H1 (cell line): ENCODE measurements at regions not wholly inside any gene's neighbourhood (a gene's known extent, or its start where the extent isn't known, plus 50 kb on each side); places are given as distances from the start of the nearest gene placed in this dataset.

Source experiments
- CTCF ChIA-PET: fragments of 300-600 bp; sonication (Branson Sonifier 250); formaldehyde crosslinking; loops from one replicate; lab custom pipeline; 2021; ENCODE audit not compliant: partially characterized antibody; lab: Charles Lee
- POLR2A ChIA-PET: fragments of 300-600 bp; sonication (Branson Sonifier 250); formaldehyde crosslinking; loops from one replicate; lab custom pipeline; 2021; ENCODE audit warnings: inconsistent platforms; ENCODE audit not compliant: partially characterized antibody; lab: Charles Lee
- DNase-seq, 2 experiments: peaks; one replicate each; pipeline versions ENCODE4 v3.0.0 to v3.0.0-alpha.2; 2010 to 2022; ENCODE audit warnings: low spot score in 2 of 2, low read depth in 1 of 2, mixed read lengths in 1 of 2
- FAIRE-seq: peaks from 2 replicates; lab custom pipeline; 2011; peaks lifted over from hg19 to GRCh38; lab: Jason Lieb, UNC
- H2AFZ ChIP-seq: 2 replicates; pipeline ENCODE4 v1.8.1; 2012; ENCODE audit warnings: low read length, inconsistent platforms
- H2AK5ac ChIP-seq: 2 replicates; pipeline ENCODE4 v1.6.1; 2013; ENCODE audit warnings: low read depth, low read length
- H2BK120ac ChIP-seq: replicated peaks from 2 replicates; pipeline ENCODE3; 2013; ENCODE audit warnings: low read depth, low read length, inconsistent platforms
- H2BK12ac ChIP-seq: 2 replicates; pipeline ENCODE4 v1.6.1; 2013; ENCODE audit warnings: low read depth, low read length
- H2BK15ac ChIP-seq: 2 replicates; pipeline ENCODE4 v1.6.1; 2013; ENCODE audit warnings: low read length
- H2BK20ac ChIP-seq: 2 replicates; pipeline ENCODE4 v1.6.1; 2013; ENCODE audit warnings: low read length
- H2BK5ac ChIP-seq: 2 replicates; pipeline ENCODE4 v1.6.1; 2013; ENCODE audit warnings: low read depth, low read length
- H3K14ac ChIP-seq: 2 replicates; pipeline ENCODE4 v1.6.1; 2013; ENCODE audit warnings: inconsistent platforms; ENCODE audit not compliant: insufficient read length
- H3K18ac ChIP-seq: 2 replicates; pipeline ENCODE4 v1.6.1; 2013; ENCODE audit warnings: low read length; ENCODE audit errors: extremely low read depth
- H3K23ac ChIP-seq: 2 replicates; pipeline ENCODE4 v1.6.1; 2013; ENCODE audit warnings: inconsistent platforms; ENCODE audit not compliant: insufficient read length
- H3K23me2 ChIP-seq: 2 replicates; pipeline ENCODE4 v1.6.1; 2013; ENCODE audit warnings: low read depth, low read length
- H3K27ac ChIP-seq: 2 replicates; pipeline ENCODE4 v1.6.1; 2011; ENCODE audit warnings: low read depth, low read length, inconsistent platforms
- H3K27me3 ChIP-seq, 4 experiments: replicated peaks in 1 of 4; 1 replicate in 1 of 4; 2 replicates in 3 of 4; pipeline versions ENCODE4 v1.6.1 to v1.8.1; 2011 to 2013; ENCODE audit warnings: low read length in 3 of 4, mild to moderate bottlenecking in 3 of 4, inconsistent platforms in 2 of 4, mixed read lengths in 2 of 4, moderate library complexity in 1 of 4; ENCODE audit not compliant: control insufficient read depth in 3 of 4, insufficient read depth in 3 of 4; ENCODE audit errors: extremely low read depth in 1 of 4
- H3K36me3 ChIP-seq, 4 experiments: 2 replicates each; pipeline versions ENCODE4 v1.6.1 to v1.8.1; 2011 to 2013; ENCODE audit warnings: mild to moderate bottlenecking in 4 of 4, low read length in 3 of 4, moderate library complexity in 2 of 4, control low read depth in 1 of 4, inconsistent platforms in 1 of 4; ENCODE audit not compliant: insufficient read depth in 4 of 4, control insufficient read depth in 2 of 4
- H3K4ac ChIP-seq: replicated peaks from 2 replicates; pipeline ENCODE3; 2013; ENCODE audit warnings: low read length, low read depth, mixed read lengths, inconsistent platforms; ENCODE audit not compliant: insufficient read length
- H3K4me1 ChIP-seq, 4 experiments: replicated peaks in 1 of 4; 1 replicate in 1 of 4; 2 replicates in 3 of 4; pipeline versions ENCODE4 v1.6.1 to v1.8.1; 2011 to 2013; ENCODE audit warnings: low read length in 3 of 4, inconsistent platforms in 2 of 4, mixed read lengths in 1 of 4; ENCODE audit not compliant: insufficient read depth in 4 of 4, control insufficient read depth in 3 of 4
- H3K4me2 ChIP-seq, 2 experiments: 2 replicates each; pipeline versions ENCODE4 v1.6.1 to v1.8.1; 2011 to 2013; ENCODE audit warnings: low read depth in 2 of 2, low read length in 2 of 2, control low read depth in 1 of 2, inconsistent platforms in 1 of 2, mild to moderate bottlenecking in 1 of 2; ENCODE audit not compliant: insufficient read depth in 1 of 2
- H3K4me3 ChIP-seq, 4 experiments: fragments of 200-600, 300-600 bp in 1 of 4; sonication (generic), shearing (Covaris generic), sonication (Bioruptor Twin) in 1 of 4; 2 replicates each; pipeline versions ENCODE4 v1.5.1 to v1.8.1; 2011 to 2016; ENCODE audit warnings: low read length in 4 of 4, low read depth in 3 of 4, control low read depth in 2 of 4, inconsistent platforms in 2 of 4, mild to moderate bottlenecking in 2 of 4, mixed read lengths in 1 of 4, moderate library complexity in 1 of 4; ENCODE audit not compliant: insufficient read depth in 2 of 4; ENCODE audit errors: extremely low read depth in 1 of 4
- H3K56ac ChIP-seq: replicated peaks from 2 replicates; pipeline ENCODE3; 2013; ENCODE audit warnings: low read depth, mild to moderate bottlenecking, mixed read lengths, low read length, inconsistent platforms; ENCODE audit not compliant: insufficient read length
- H3K79me1 ChIP-seq: 2 replicates; pipeline ENCODE4 v1.6.1; 2013; ENCODE audit warnings: low read depth, low read length, control low read depth
- H3K79me2 ChIP-seq, 2 experiments: 2 replicates each; pipeline versions ENCODE4 v1.6.1 to v1.8.1; 2012 to 2013; ENCODE audit warnings: low read length in 2 of 2, mild to moderate bottlenecking in 2 of 2, inconsistent platforms in 1 of 2; ENCODE audit not compliant: insufficient read depth in 2 of 2, control insufficient read depth in 1 of 2
- H3K9ac ChIP-seq, 4 experiments: replicated peaks in 1 of 4; 1 replicate in 1 of 4; 2 replicates in 3 of 4; pipeline versions ENCODE4 v1.6.1 to v1.8.1; 2011 to 2013; ENCODE audit warnings: low read depth in 3 of 4, low read length in 3 of 4, control low read depth in 2 of 4, mild to moderate bottlenecking in 2 of 4, moderate library complexity in 2 of 4, inconsistent platforms in 1 of 4; ENCODE audit errors: extremely low read depth in 1 of 4
- H3K9me3 ChIP-seq, 2 experiments: 2 replicates each; pipeline versions ENCODE4 v1.6.1 to v1.8.1; 2012 to 2013; ENCODE audit warnings: mild to moderate bottlenecking in 2 of 2, moderate library complexity in 2 of 2, control low read depth in 1 of 2, inconsistent platforms in 1 of 2, low read depth in 1 of 2, low read length in 1 of 2, mixed read lengths in 1 of 2; ENCODE audit not compliant: insufficient read depth in 2 of 2
- H4K20me1 ChIP-seq, 2 experiments: replicated peaks in 1 of 2; 2 replicates each; pipeline versions ENCODE3 to v1.8.1; 2011 to 2013; ENCODE audit warnings: inconsistent platforms in 2 of 2, low read length in 2 of 2, mild to moderate bottlenecking in 1 of 2; ENCODE audit not compliant: insufficient read depth in 2 of 2, control insufficient read depth in 1 of 2
- H4K5ac ChIP-seq: 2 replicates; pipeline ENCODE4 v1.6.1; 2013; ENCODE audit warnings: low read length, low read depth, mixed read lengths, inconsistent platforms; ENCODE audit not compliant: insufficient read length
- H4K8ac ChIP-seq: 2 replicates; pipeline ENCODE4 v1.8.0; 2013; ENCODE audit warnings: mild to moderate bottlenecking, moderate library complexity, low read length, inconsistent platforms; ENCODE audit not compliant: insufficient read depth; ENCODE audit errors: extremely low read depth
- H4K91ac ChIP-seq: replicated peaks from 2 replicates; pipeline ENCODE3; 2013; ENCODE audit warnings: low read length, mixed read lengths, inconsistent platforms; ENCODE audit not compliant: insufficient read length
- BACH1 ChIP-seq: IDR thresholded peaks from 2 replicates; pipeline ENCODE4 v1.6.1; 2012; ENCODE audit warnings: low read length, improper control_type of control experiment
- CBX8 ChIP-seq: fragments of 300-800, 300-1000 bp; sonication (generic); IDR thresholded peaks from 2 replicates; pipeline ENCODE4 v1.7.1; 2016; ENCODE audit warnings: low read depth, low read length, borderline replicate concordance
- CEBPB ChIP-seq: IDR thresholded peaks from 2 replicates; pipeline ENCODE4 v1.6.1; 2012; ENCODE audit warnings: low read depth, low read length
- FOSL1 ChIP-seq: IDR thresholded peaks from 2 replicates; pipeline ENCODE4 v1.6.1; 2011; ENCODE audit warnings: mild to moderate bottlenecking, low read depth, low read length, moderate library complexity; ENCODE audit not compliant: insufficient read depth
- GABPA ChIP-seq: IDR thresholded peaks from 2 replicates; pipeline ENCODE4 v1.6.1; 2011; ENCODE audit warnings: mild to moderate bottlenecking, low read length, moderate library complexity, borderline replicate concordance; ENCODE audit not compliant: insufficient read depth
- JUND ChIP-seq: IDR thresholded peaks from 2 replicates; pipeline ENCODE4 v1.6.1; 2011; ENCODE audit warnings: mild to moderate bottlenecking, improper control_type of control experiment, low read length
- NANOG ChIP-seq: IDR thresholded peaks from 2 replicates; pipeline ENCODE4 v1.6.1; 2011; ENCODE audit warnings: low read length, low read depth, mild to moderate bottlenecking, inconsistent platforms; ENCODE audit not compliant: insufficient read depth, poor library complexity, severe bottlenecking
- PHF8 ChIP-seq: fragments of 200-600 bp; sonication (generic); conservative IDR thresholded peaks from 2 replicates; pipeline ENCODE4 v1.7.1; 2012; ENCODE audit warnings: low read depth, mild to moderate bottlenecking, inconsistent platforms, low read length, moderate library complexity
- POU5F1 ChIP-seq: IDR thresholded peaks from 2 replicates; pipeline ENCODE4 v1.6.1; 2011; ENCODE audit warnings: low read depth, mild to moderate bottlenecking, low read length, moderate library complexity
- SUZ12 ChIP-seq: fragments of 200-600 bp; sonication (generic); IDR thresholded peaks from 2 replicates; pipeline ENCODE4 v1.6.1; 2012; ENCODE audit warnings: mild to moderate bottlenecking, inconsistent platforms, low read length, moderate library complexity, mixed read lengths
- WGBS, 2 experiments: shearing (Covaris generic) in 1 of 2; methylation state at CpG; one replicate each; pipeline versions ENCODE4 v1.1.6 to v1.1.7; 2013 to 2015; ENCODE audit warnings: low lambda C conversion rate in 2 of 2, mixed read lengths in 2 of 2, inconsistent platforms in 1 of 2, low coverage in 1 of 2, missing lambda C conversion rate in 1 of 2; ENCODE audit not compliant: insufficient replicate concordance in 2 of 2, insufficient coverage in 1 of 2, insufficient read length in 1 of 2; ENCODE audit errors: extremely low coverage in 1 of 2, missing lambda C conversion rate in 1 of 2; 5-methylcytosine and 5-hydroxymethylcytosine counted together

DNA sequence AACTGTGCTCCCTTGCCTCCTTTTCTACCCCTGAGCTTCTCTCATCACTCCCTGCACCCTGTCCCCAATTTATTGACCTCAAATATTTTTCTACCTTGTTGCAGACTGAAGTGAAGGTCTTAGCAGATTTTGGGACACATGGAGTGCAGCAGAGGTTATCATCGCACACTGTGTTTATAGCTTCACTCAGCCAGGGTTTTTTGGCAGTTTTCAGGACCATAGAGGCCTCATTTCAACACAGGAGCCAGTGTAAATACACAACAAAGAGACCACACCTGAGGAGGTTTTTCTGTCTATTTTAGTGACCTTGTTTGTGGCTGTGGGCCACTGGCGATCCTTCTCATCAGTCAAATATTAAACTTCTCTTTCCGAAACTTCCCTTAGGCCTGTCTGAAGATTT lies 457.1 kb downstream of the SPRY1 start:
- Histone ChIP-seq H2BK12ac (no peak overlapping the region), H3K4ac (no peak overlapping the region), H3K36me3 (no peaks in the 10 kb centered on the region), H2BK20ac (no peak overlapping the region), H2BK120ac (no peak overlapping the region), H3K27ac (no peak overlapping the region), H4K5ac (no peak overlapping the region), H2BK15ac (no peak overlapping the region), H2BK5ac (no peak overlapping the region), H3K9me3 (no peaks in the 10 kb centered on the region), H2AK5ac (no peak overlapping the region), H4K20me1 (no peaks in the 10 kb centered on the region), H2AFZ (0 out of 2 replicates have a peak overlapping the region, but pooled peaks have one; percentile 27), H3K4me3 (no peak overlapping the region), H3K23ac (no peak overlapping the region), H3K4me2 (no peak overlapping the region), H3K56ac (no peak overlapping the region), H3K27me3 (no peaks in the 10 kb centered on the region), H3K4me1 (peaks cover 0 to 10% (median 1%) of the 10 kb centered on the region in 4 experiments; a peak in 2 of 7 replicates), H3K18ac (no peak overlapping the region), H3K14ac (no peak overlapping the region), H3K23me2 (no peaks in the 10 kb centered on the region), H4K91ac (no peak overlapping the region), H4K8ac (no peak overlapping the region), H3K79me2 (no peaks in the 10 kb centered on the region), H3K79me1 (no peaks in the 10 kb centered on the region), H3K9ac (no peak overlapping the region; a peak in 1 of 7 replicates)
- POLR2A ChIA-PET: no interaction called here
- WGBS, 2 experiments: 93% methylated on average over 3 of the region's 3 CpGs; no CpG with 5 or more reads in 1 of the 2 experiments
- DNase-seq: no peak
- no peak for TF ChIP-seq FOSL1
- TF ChIP-seq PHF8: no peak
- TF ChIP-seq CBX8: no peak
- no peak for TF ChIP-seq GABPA
- no peak for TF ChIP-seq POU5F1
- no peak for TF ChIP-seq SUZ12
- TF ChIP-seq NANOG: no peak
- TF ChIP-seq BACH1: no peak
- no peak for TF ChIP-seq JUND
- no peak for TF ChIP-seq CEBPB
- no peak for FAIRE-seq
- CTCF ChIA-PET: interaction anchor here (0.9 kb wide), 1 partner anchor 142 kb away, joined by 4 read pairs; no protein-coding TSS in a partner anchor
